Spleen (tissue), 11 donors: ENCODE measurements at regions not wholly inside any gene's neighbourhood (a gene's known extent, or its start where the extent isn't known, plus 50 kb on each side); places are given as distances from the start of the nearest gene placed in this dataset.

Source experiments
- DNase-seq: peaks from one replicate; pipeline ENCODE4 v3.0.0-alpha.2; 2020
- H3K27ac ChIP-seq, 8 donors: fragments of 200-600 bp; sonication (generic) in 7 of 8; 1 replicate in 4 of 8; 2 replicates in 4 of 8; pipeline versions ENCODE4 v1.5.0 to v1.8.0; 2016 to 2021; ENCODE audit warnings: inconsistent platforms in 4 of 8, mild to moderate bottlenecking in 4 of 8, moderate library complexity in 1 of 8
- H3K27me3 ChIP-seq, 7 donors: fragments of 200-600 bp; sonication (generic) in 6 of 7; replicated peaks in 1 of 7; 1 replicate in 4 of 7; 2 replicates in 3 of 7; pipeline versions ENCODE4 v1.5.0 to v1.8.0; 2016 to 2021; ENCODE audit warnings: inconsistent platforms in 3 of 7, mild to moderate bottlenecking in 1 of 7
- H3K36me3 ChIP-seq, 6 donors: fragments of 200-600 bp; sonication (generic) in 5 of 6; 1 replicate in 4 of 6; 2 replicates in 2 of 6; pipeline versions ENCODE4 v1.5.0 to v1.8.0; 2016 to 2021; ENCODE audit warnings: inconsistent platforms in 2 of 6
- H3K4me1 ChIP-seq, 6 donors: fragments of 200-600 bp; sonication (generic) in 5 of 6; 1 replicate in 3 of 6; 2 replicates in 3 of 6; pipeline versions ENCODE4 v1.5.0 to v1.8.0; 2016 to 2021; ENCODE audit warnings: inconsistent platforms in 3 of 6
- H3K4me3 ChIP-seq, 8 donors: fragments of 200-600 bp; sonication (generic) in 7 of 8; 1 replicate in 4 of 8; 2 replicates in 4 of 8; pipeline versions ENCODE4 v1.5.0 to v1.8.0; 2016 to 2021; ENCODE audit warnings: inconsistent platforms in 4 of 8, mild to moderate bottlenecking in 4 of 8, moderate library complexity in 2 of 8
- H3K9me3 ChIP-seq, 8 donors: fragments of 200-600 bp; sonication (generic) in 7 of 8; 1 replicate in 4 of 8; 2 replicates in 4 of 8; pipeline versions ENCODE4 v1.5.0 to v1.8.0; 2016 to 2021; ENCODE audit warnings: inconsistent platforms in 4 of 8
- CTCF ChIP-seq, 11 experiments: fragments of 200-600 bp in 7 of 11; fragments of 450-650 bp in 4 of 11; sonication (generic) in 4 of 11; IDR thresholded peaks in 8 of 11; conservative IDR thresholded peaks in 3 of 11; 1 replicate in 7 of 11; 2 replicates in 4 of 11; pipeline versions ENCODE4 v1.4.0 to v1.8.0; 2016 to 2021; ENCODE audit warnings: antibody characterized with exemption in 11 of 11, inconsistent platforms in 4 of 11, mild to moderate bottlenecking in 1 of 11
- POLR2A ChIP-seq, 3 donors: fragments of 450-650 bp; IDR thresholded peaks; one replicate each; pipeline ENCODE4 v1.5.1; 2017; ENCODE audit warnings: antibody characterized with exemption in 3 of 3, mild to moderate bottlenecking in 1 of 3
- POLR2AphosphoS5 ChIP-seq, 3 donors: sonication (generic); formaldehyde crosslinking; IDR thresholded peaks; one replicate each; pipeline ENCODE4 v1.5.1; 2017; ENCODE audit warnings: antibody characterized with exemption in 3 of 3
- WGBS, 5 donors: extraction: QIAGEN DNeasy Blood & Tissue Kit in 3 of 5; methylation state at CpG; one replicate each; pipeline versions ENCODE4 v1.1.5 to v1.1.7; 2013 to 2018; 5-methylcytosine and 5-hydroxymethylcytosine counted together
- intact Hi-C: fragments of 100-400 bp; cut with DNase I; formaldehyde crosslinking; loops from one replicate; pipeline ENCODE4 v1.15.0; 2023; ENCODE audit warnings: low total_unique reads
- donor health status: healthy with polysubstance abuse.
- donor health status: DM: no; HTN: no; CAD: no; lungs with moderate emphysema.
- donor health status: DM: no; HTN: no; CAD: no.
- donor health status: Bipolar disorder and iron deficiency.
- donor health status: healthy.
- donor health status: DM: no; HTN: no; CAD: no.
- donor health status: DM: yes; HTN: yes; CAD: no.

- Histone ChIP-seq H3K4me3 (no peak overlapping the region), H3K4me1 (no peaks in the 10 kb centered on the region), H3K27ac (no peak overlapping the region), H3K27me3 (no peaks in the 10 kb centered on the region), H3K36me3 (no peaks in the 10 kb centered on the region), H3K9me3 (peaks cover 0 to 17% (median 8%) of the 10 kb centered on the region in 8 donors)
- TF ChIP-seq CTCF (IDR thresholded peaks at IDR 0.05 in 8 of 11, conservative IDR thresholded peaks at IDR 0.05 in 3 of 11): no peak
- TF ChIP-seq POLR2A (IDR thresholded peaks at IDR 0.05): no peak
- TF ChIP-seq POLR2AphosphoS5 (IDR thresholded peaks at IDR 0.05): no peak
- WGBS, 5 donors: 89 to 95% (median 94%) methylated on average over 5 of the region's 5 CpGs
- no peak for DNase-seq
- intact Hi-C loops: no loop called here
Observed at GRCh38 chr5:52543594-52543993, 244.1 kb upstream of the ITGA1 start.

- H3K4me1 ChIP-seq: no peaks in the 10 kb centered on the region
- intact Hi-C loops: no loop called here
- no peaks in the 10 kb centered on the region for H3K36me3 ChIP-seq
- DNase-seq: no peak
- 77 to 87% (median 80%) methylated on average over 4 of the region's 4 CpGs for WGBS, 5 donors
- H3K27ac ChIP-seq: no peak overlapping the region
- no peak for TF ChIP-seq POLR2A (IDR thresholded peaks at IDR 0.05)
- TF ChIP-seq CTCF (IDR thresholded peaks at IDR 0.05 in 8 of 11, conservative IDR thresholded peaks at IDR 0.05 in 3 of 11): no peak
- TF ChIP-seq POLR2AphosphoS5 (IDR thresholded peaks at IDR 0.05): no peak
- H3K9me3 ChIP-seq: peaks cover 0 to 17% (median 9%) of the 10 kb centered on the region in 8 donors
- H3K27me3 ChIP-seq: no peaks in the 10 kb centered on the region
- no peak overlapping the region for H3K4me3 ChIP-seq
Observed at GRCh38 chr5:52544738-52545137, 243.0 kb upstream of the ITGA1 start.

- TF ChIP-seq POLR2AphosphoS5 (IDR thresholded peaks at IDR 0.05) (no peak), CTCF (IDR thresholded peaks at IDR 0.05 in 8 of 11, conservative IDR thresholded peaks at IDR 0.05 in 3 of 11) (no peak), POLR2A (IDR thresholded peaks at IDR 0.05) (no peak)
- Histone ChIP-seq H3K9me3 (peaks cover 0 to 7% (median 0%) of the 10 kb centered on the region in 8 donors), H3K4me1 (no peaks in the 10 kb centered on the region), H3K4me3 (no peak overlapping the region), H3K36me3 (no peaks in the 10 kb centered on the region), H3K27ac (no peak overlapping the region), H3K27me3 (no peaks in the 10 kb centered on the region)
- WGBS, 5 donors: 51 to 74% (median 62%) methylated on average over 2 of the region's 2 CpGs
- no peak for DNase-seq
- intact Hi-C loops: no loop called here
Observed at GRCh38 chr5:52554293-52554692, 233.4 kb upstream of the ITGA1 start.

GRCh38 chr5:52560366-52560765, 227.3 kb upstream of the ITGA1 start:
- no peak for DNase-seq
- intact Hi-C loops: no loop called here

More at GRCh38 chr5:52560366-52560765, 227.3 kb upstream of the ITGA1 start:
- no peaks in the 10 kb centered on the region for H3K9me3 ChIP-seq
- H3K36me3 ChIP-seq: no peaks in the 10 kb centered on the region
- H3K4me3 ChIP-seq: no peak overlapping the region
- TF ChIP-seq POLR2AphosphoS5 (IDR thresholded peaks at IDR 0.05) (no peak), POLR2A (IDR thresholded peaks at IDR 0.05) (no peak), CTCF (IDR thresholded peaks at IDR 0.05 in 8 of 11, conservative IDR thresholded peaks at IDR 0.05 in 3 of 11) (no peak)
- no peaks in the 10 kb centered on the region for H3K4me1 ChIP-seq
- no peak overlapping the region for H3K27ac ChIP-seq
- no peaks in the 10 kb centered on the region for H3K27me3 ChIP-seq
- 11 to 20% (median 15%) methylated on average over 1 of the region's 1 CpG for WGBS, 5 donors
